Esophagus muscularis mucosa (tissue), 4 donors: ENCODE measurements at regions not wholly inside any gene's neighbourhood (a gene's known extent, or its start where the extent isn't known, plus 50 kb on each side); places are given as distances from the start of the nearest gene placed in this dataset.

ENCODE experiments used
- DNase-seq: peaks from one replicate; pipeline ENCODE4 v3.0.0-alpha.2; 2017; ENCODE audit errors: extremely low spot score
- H3K27ac ChIP-seq, 4 donors: fragments of 200-600 bp; sonication (generic); replicated peaks in 1 of 4; 1 replicate in 3 of 4; 2 replicates in 1 of 4; pipeline ENCODE4 v1.5.1; 2016 to 2019; ENCODE audit warnings: mild to moderate bottlenecking in 1 of 4
- H3K27me3 ChIP-seq, 4 donors: fragments of 200-600 bp; sonication (generic); one replicate each; pipeline versions ENCODE4 v1.5.1 to v1.6.0; 2016 to 2019
- H3K36me3 ChIP-seq, 4 donors: fragments of 200-600 bp; sonication (generic); one replicate each; pipeline ENCODE4 v1.5.1; 2016 to 2019
- H3K4me1 ChIP-seq, 4 donors: fragments of 200-600 bp; sonication (generic); one replicate each; pipeline ENCODE4 v1.5.1; 2016 to 2019
- H3K4me3 ChIP-seq, 4 donors: fragments of 200-600 bp; sonication (generic); 1 replicate in 2 of 4; 2 replicates in 2 of 4; pipeline ENCODE4 v1.5.1; 2016 to 2019; ENCODE audit warnings: mild to moderate bottlenecking in 4 of 4, moderate library complexity in 1 of 4
- H3K9me3 ChIP-seq, 4 donors: fragments of 200-600 bp; sonication (generic); 1 replicate in 3 of 4; 2 replicates in 1 of 4; pipeline ENCODE4 v1.5.1; 2016 to 2019
- CTCF ChIP-seq, 3 experiments: fragments of 200-600 bp in 2 of 3; fragments of 450-650 bp in 1 of 3; sonication (generic) in 2 of 3; IDR thresholded peaks; one replicate each; pipeline ENCODE4 v1.5.1; 2017 to 2019; ENCODE audit warnings: antibody characterized with exemption in 3 of 3, mild to moderate bottlenecking in 2 of 3, moderate library complexity in 1 of 3
- EP300 ChIP-seq: sonication (generic); formaldehyde crosslinking; IDR thresholded peaks from one replicate; pipeline ENCODE4 v1.6.1; 2017; ENCODE audit warnings: antibody characterized with exemption
- POLR2A ChIP-seq: fragments of 450-650 bp; IDR thresholded peaks from one replicate; pipeline ENCODE4 v1.6.1; 2017; ENCODE audit warnings: antibody characterized with exemption, moderate library complexity, mild to moderate bottlenecking, low read depth
- POLR2AphosphoS5 ChIP-seq, 2 donors: sonication (generic); formaldehyde crosslinking; IDR thresholded peaks; one replicate each; pipeline ENCODE4 v1.6.1; 2017; ENCODE audit warnings: antibody characterized with exemption in 2 of 2
- WGBS: methylation state at CpG from one replicate; pipeline ENCODE4 v1.1.5; 2018; 5-methylcytosine and 5-hydroxymethylcytosine counted together
- intact Hi-C: fragments of 100-400 bp; cut with DNase I; formaldehyde crosslinking; loops from one replicate; pipeline ENCODE4 v1.15.1; 2023

GRCh38 chr7:98753989-98754479, 115.8 kb downstream of the TMEM130 start:
- Histone ChIP-seq H3K27ac (no peak overlapping the region), H3K9me3 (no peaks in the 10 kb centered on the region), H3K27me3 (peaks cover 0 to 44% (median 0%) of the 10 kb centered on the region in 4 donors), H3K4me3 (no peak overlapping the region), H3K36me3 (no peaks in the 10 kb centered on the region), H3K4me1 (no peaks in the 10 kb centered on the region)
- WGBS = 59% methylated on average over 5 of the region's 6 CpGs
- intact Hi-C loops = no loop called here
- DNase-seq = no peak
- no peak for TF ChIP-seq POLR2AphosphoS5 (IDR thresholded peaks at IDR 0.05)
- no peak for TF ChIP-seq CTCF (IDR thresholded peaks at IDR 0.05)
- TF ChIP-seq EP300 = no peak
- no peak for TF ChIP-seq POLR2A

DNA sequence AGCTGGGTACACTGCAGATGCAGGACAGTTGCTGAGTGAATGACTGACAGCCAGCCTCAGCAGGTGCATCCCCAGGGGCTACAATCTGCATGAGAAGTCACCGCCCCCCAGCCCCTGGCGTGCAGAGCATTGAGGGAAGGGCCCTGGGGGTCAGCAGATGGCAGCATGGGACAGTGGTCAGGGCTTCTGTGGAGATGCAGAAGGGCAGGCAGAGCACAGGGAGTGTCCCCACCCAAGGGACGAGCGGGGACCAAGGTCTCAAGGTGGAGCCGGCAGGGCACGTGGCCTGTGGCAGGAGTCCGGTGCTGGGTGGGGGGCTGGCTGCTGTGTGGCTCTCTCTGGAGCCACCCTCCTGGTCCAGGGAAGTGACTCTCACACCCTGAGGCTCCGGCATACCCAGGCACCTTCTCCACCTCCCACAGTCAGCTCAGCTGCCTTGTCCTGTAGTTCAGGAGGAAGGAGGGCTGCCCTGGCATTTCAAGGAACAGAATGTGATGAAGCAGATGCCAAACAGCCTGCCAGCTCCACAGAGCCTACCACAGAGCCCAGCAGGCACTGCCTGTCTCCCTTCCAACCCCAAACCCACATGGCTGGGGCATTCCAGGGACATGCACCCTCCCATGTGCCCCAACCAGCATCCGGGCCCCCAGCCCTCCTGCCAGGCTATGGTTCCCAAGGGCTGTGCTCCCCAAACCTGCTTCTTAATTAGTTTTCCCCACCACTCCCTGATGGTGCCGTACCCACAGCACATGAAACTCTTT, 114.5 kb downstream of the TMEM130 start:
- intact Hi-C loops = no loop called here
- WGBS = 66% methylated on average over 3 of the region's 10 CpGs
- H3K4me3 ChIP-seq = no peak overlapping the region
- no peak for DNase-seq
- no peak overlapping the region for H3K27ac ChIP-seq
- H3K9me3 ChIP-seq = no peaks in the 10 kb centered on the region
- TF ChIP-seq EP300 = no peak
- no peak for TF ChIP-seq POLR2A
- H3K4me1 ChIP-seq = no peaks in the 10 kb centered on the region
- H3K27me3 ChIP-seq = peaks cover 0 to 57% (median 0%) of the 10 kb centered on the region in 4 donors
- H3K36me3 ChIP-seq = no peaks in the 10 kb centered on the region

GRCh38 chr7:98758157-98758556, 111.7 kb downstream of the TMEM130 start:
- 84% methylated on average over 5 of the region's 5 CpGs for WGBS
- H3K27ac ChIP-seq = no peak overlapping the region
- DNase-seq = no peak
- TF ChIP-seq POLR2A (no peak), EP300 (no peak), POLR2AphosphoS5 (IDR thresholded peaks at IDR 0.05) (no peak), CTCF (IDR thresholded peaks at IDR 0.05) (no peak)
- no peaks in the 10 kb centered on the region for H3K9me3 ChIP-seq
- intact Hi-C loops = no loop called here
- no peak overlapping the region for H3K4me3 ChIP-seq
- peaks cover 0 to 71% (median 2%) of the 10 kb centered on the region in 4 donors for H3K27me3 ChIP-seq
- no peaks in the 10 kb centered on the region for H3K4me1 ChIP-seq
- no peaks in the 10 kb centered on the region for H3K36me3 ChIP-seq

DNA sequence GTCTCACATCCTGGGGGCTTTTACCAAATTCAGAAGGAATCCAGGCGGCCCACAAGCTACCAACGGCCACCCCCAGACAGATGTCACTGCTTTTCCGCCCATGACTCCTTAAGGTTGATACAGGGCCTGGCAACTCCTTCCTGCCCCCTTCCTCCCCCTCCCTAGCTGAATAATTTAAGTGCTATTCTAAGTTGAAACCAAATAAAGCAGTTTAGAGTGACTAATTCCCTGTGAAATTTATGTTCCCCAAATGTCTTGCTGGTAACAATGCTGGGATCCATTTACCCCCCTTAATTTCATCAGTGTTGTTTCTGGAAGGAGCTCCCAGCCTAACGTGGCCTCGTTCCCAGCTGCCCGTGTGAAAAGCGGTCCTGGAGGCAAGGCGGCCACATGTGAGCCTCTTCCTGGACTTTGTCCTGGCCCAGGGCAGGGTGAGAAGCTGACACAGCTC, 109.6 kb downstream of the TMEM130 start:
- 78% methylated on average over 8 of the region's 8 CpGs for WGBS
- no peaks in the 10 kb centered on the region for H3K9me3 ChIP-seq
- H3K27me3 ChIP-seq = peaks cover 0 to 59% (median 2%) of the 10 kb centered on the region in 4 donors
- no peak overlapping the region for H3K4me3 ChIP-seq
- no peak overlapping the region for H3K27ac ChIP-seq
- TF ChIP-seq POLR2AphosphoS5 (IDR thresholded peaks at IDR 0.05) (no peak), CTCF (IDR thresholded peaks at IDR 0.05) (no peak), EP300 (no peak), POLR2A (no peak)
- intact Hi-C loops = no loop called here
- H3K36me3 ChIP-seq = no peaks in the 10 kb centered on the region
- no peak for DNase-seq
- H3K4me1 ChIP-seq = no peaks in the 10 kb centered on the region

GRCh38 chr7:98761225-98761624, 108.6 kb downstream of the TMEM130 start:
- 100% methylated on average over 1 of the region's 1 CpG for WGBS
- intact Hi-C loops = no loop called here
- peaks cover 0 to 2% (median 0%) of the 10 kb centered on the region in 4 donors for H3K9me3 ChIP-seq

More at GRCh38 chr7:98761225-98761624, 108.6 kb downstream of the TMEM130 start:
- H3K4me1 ChIP-seq = no peaks in the 10 kb centered on the region
- peaks cover 0 to 49% (median 2%) of the 10 kb centered on the region in 4 donors for H3K27me3 ChIP-seq
- H3K27ac ChIP-seq = no peak overlapping the region
- H3K4me3 ChIP-seq = no peak overlapping the region
- no peak for TF ChIP-seq CTCF (IDR thresholded peaks at IDR 0.05)
- DNase-seq = no peak
- no peaks in the 10 kb centered on the region for H3K36me3 ChIP-seq
